SK-N-SH (cell line): ENCODE measurements at regions not wholly inside any gene's neighbourhood (a gene's known extent, or its start where the extent isn't known, plus 50 kb on each side); places are given as distances from the start of the nearest gene placed in this dataset.

Experiments
- CTCF ChIP-seq: fragments of 200-600 bp; sonication (generic); IDR thresholded peaks from 2 replicates; pipeline ENCODE4 v1.6.1; 2017; ENCODE audit warnings: antibody characterized with exemption, mild to moderate bottlenecking, moderate library complexity
- GABPA ChIP-seq: IDR thresholded peaks from 2 replicates; pipeline ENCODE4 v1.4.0; 2012; ENCODE audit warnings: low read depth, mild to moderate bottlenecking
- IRF3 ChIP-seq: fragments of 150-350 bp; IDR thresholded peaks from 2 replicates; pipeline ENCODE4 v1.6.1; 2016; ENCODE audit warnings: mild to moderate bottlenecking, low read depth, low read length
- NFIC ChIP-seq: IDR thresholded peaks from 2 replicates; pipeline ENCODE4 v1.4.0; 2012; ENCODE audit warnings: borderline replicate concordance
- NRF1 ChIP-seq: IDR thresholded peaks from 2 replicates; pipeline ENCODE4 v1.6.1; 2012; ENCODE audit warnings: low read depth, mild to moderate bottlenecking, low read length
- PBX3 ChIP-seq: IDR thresholded peaks from 2 replicates; pipeline ENCODE4; 2012
- RCOR1 ChIP-seq: fragments of 150-350 bp; IDR thresholded peaks from 2 replicates; pipeline ENCODE4 v1.6.1; 2017; ENCODE audit warnings: antibody characterized with exemption, low read length
- RFX5 ChIP-seq: IDR thresholded peaks from 2 replicates; pipeline ENCODE4 v1.6.1; 2012; ENCODE audit warnings: mild to moderate bottlenecking, improper control_type of control experiment, low read length
- SMC3 ChIP-seq: IDR thresholded peaks from 2 replicates; pipeline ENCODE4 v1.6.1; 2012; ENCODE audit warnings: low read depth, low read length, improper control_type of control experiment
- TAF1 ChIP-seq: IDR thresholded peaks from 2 replicates; pipeline ENCODE4 v1.6.1; 2012; ENCODE audit warnings: low read depth, mild to moderate bottlenecking, low read length, moderate library complexity, borderline replicate concordance
- TEAD4 ChIP-seq: IDR thresholded peaks from 2 replicates; pipeline ENCODE4 v1.4.0; 2012; ENCODE audit warnings: mild to moderate bottlenecking, borderline replicate concordance; ENCODE audit not compliant: insufficient read depth
- USF2 ChIP-seq: fragments of 150-350 bp; IDR thresholded peaks from 2 replicates; pipeline ENCODE4 v1.6.1; 2017; ENCODE audit warnings: antibody characterized with exemption, low read length, low read depth, borderline replicate concordance
- TF ChIP-seq, protein P1 (sequence below): IDR thresholded peaks from 2 replicates; pipeline ENCODE4 v1.6.1; 2012; ENCODE audit warnings: mild to moderate bottlenecking, low read depth, low read length, moderate library complexity

- TF ChIP-seq CTCF (no peak), NFIC (no peak), RCOR1 (no peak), RFX5 (no peak), TAF1 (no peak), NRF1 (no peak), PBX3 (no peak), GABPA (no peak), SMC3 (no peak), TEAD4 (no peak), USF2 (no peak), IRF3 (no peak)
- TF ChIP-seq, protein P1, sequence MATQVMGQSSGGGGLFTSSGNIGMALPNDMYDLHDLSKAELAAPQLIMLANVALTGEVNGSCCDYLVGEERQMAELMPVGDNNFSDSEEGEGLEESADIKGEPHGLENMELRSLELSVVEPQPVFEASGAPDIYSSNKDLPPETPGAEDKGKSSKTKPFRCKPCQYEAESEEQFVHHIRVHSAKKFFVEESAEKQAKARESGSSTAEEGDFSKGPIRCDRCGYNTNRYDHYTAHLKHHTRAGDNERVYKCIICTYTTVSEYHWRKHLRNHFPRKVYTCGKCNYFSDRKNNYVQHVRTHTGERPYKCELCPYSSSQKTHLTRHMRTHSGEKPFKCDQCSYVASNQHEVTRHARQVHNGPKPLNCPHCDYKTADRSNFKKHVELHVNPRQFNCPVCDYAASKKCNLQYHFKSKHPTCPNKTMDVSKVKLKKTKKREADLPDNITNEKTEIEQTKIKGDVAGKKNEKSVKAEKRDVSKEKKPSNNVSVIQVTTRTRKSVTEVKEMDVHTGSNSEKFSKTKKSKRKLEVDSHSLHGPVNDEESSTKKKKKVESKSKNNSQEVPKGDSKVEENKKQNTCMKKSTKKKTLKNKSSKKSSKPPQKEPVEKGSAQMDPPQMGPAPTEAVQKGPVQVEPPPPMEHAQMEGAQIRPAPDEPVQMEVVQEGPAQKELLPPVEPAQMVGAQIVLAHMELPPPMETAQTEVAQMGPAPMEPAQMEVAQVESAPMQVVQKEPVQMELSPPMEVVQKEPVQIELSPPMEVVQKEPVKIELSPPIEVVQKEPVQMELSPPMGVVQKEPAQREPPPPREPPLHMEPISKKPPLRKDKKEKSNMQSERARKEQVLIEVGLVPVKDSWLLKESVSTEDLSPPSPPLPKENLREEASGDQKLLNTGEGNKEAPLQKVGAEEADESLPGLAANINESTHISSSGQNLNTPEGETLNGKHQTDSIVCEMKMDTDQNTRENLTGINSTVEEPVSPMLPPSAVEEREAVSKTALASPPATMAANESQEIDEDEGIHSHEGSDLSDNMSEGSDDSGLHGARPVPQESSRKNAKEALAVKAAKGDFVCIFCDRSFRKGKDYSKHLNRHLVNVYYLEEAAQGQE, result no peak
Measured at GRCh38 chr13:62633448-62633847, 1217.8 kb upstream of the PCDH20 start.
